CD14-positive monocyte (primary cell): ENCODE measurements at regions not wholly inside any gene's neighbourhood (a gene's known extent, or its start where the extent isn't known, plus 50 kb on each side); places are given as distances from the start of the nearest gene placed in this dataset.

ENCODE experiments used
- DNase-seq, 3 donors: peaks; one replicate each; pipeline ENCODE4 v3.0.0-alpha.2; 2011 to 2022
- H2AFZ ChIP-seq: 2 replicates; pipeline ENCODE4 v1.6.0; 2012; ENCODE audit warnings: mild to moderate bottlenecking, low read depth, low read length, inconsistent platforms; ENCODE audit not compliant: insufficient read depth, poor library complexity, severe bottlenecking
- H3K27ac ChIP-seq, 2 donors: 1 replicate in 1 of 2; 2 replicates in 1 of 2; pipeline ENCODE4 v1.5.1; 2012 to 2013; ENCODE audit warnings: low read length in 2 of 2, control low read depth in 1 of 2, inconsistent platforms in 1 of 2, low read depth in 1 of 2, mild to moderate bottlenecking in 1 of 2
- H3K27me3 ChIP-seq, 2 donors: one replicate each; pipeline versions ENCODE4 v1.6.0 to v1.6.1; 2011 to 2013; ENCODE audit warnings: low read length in 2 of 2; ENCODE audit not compliant: control insufficient read depth in 2 of 2, insufficient read depth in 2 of 2
- H3K36me3 ChIP-seq, 2 donors: replicated peaks in 1 of 2; 1 replicate in 1 of 2; 2 replicates in 1 of 2; pipeline versions ENCODE4 v1.5.1 to v1.6.1; 2012 to 2013; ENCODE audit warnings: low read length in 2 of 2, control low read depth in 1 of 2, inconsistent platforms in 1 of 2, mild to moderate bottlenecking in 1 of 2; ENCODE audit not compliant: insufficient read depth in 2 of 2, control insufficient read depth in 1 of 2
- H3K4me1 ChIP-seq, 2 donors: 1 replicate in 1 of 2; 2 replicates in 1 of 2; pipeline versions ENCODE4 v1.5.1 to v1.6.1; 2012 to 2013; ENCODE audit warnings: low read length in 2 of 2, control low read depth in 1 of 2, inconsistent platforms in 1 of 2, mild to moderate bottlenecking in 1 of 2, moderate library complexity in 1 of 2; ENCODE audit not compliant: insufficient read depth in 2 of 2, control insufficient read depth in 1 of 2
- H3K4me2 ChIP-seq: replicated peaks from 2 replicates; pipeline ENCODE3; 2012; ENCODE audit warnings: low read length, moderate library complexity, mild to moderate bottlenecking; ENCODE audit not compliant: poor library complexity, severe bottlenecking; ENCODE audit errors: extremely low read depth
- H3K4me3 ChIP-seq, 3 experiments: fragments of 200-600 bp in 1 of 3; sonication (generic) in 1 of 3; replicated peaks in 1 of 3; 1 replicate in 2 of 3; 2 replicates in 1 of 3; pipeline ENCODE4 v1.5.1; 2011 to 2013; ENCODE audit warnings: low read length in 3 of 3, mild to moderate bottlenecking in 3 of 3, control low read depth in 2 of 3, low read depth in 2 of 3, inconsistent platforms in 1 of 3, moderate library complexity in 1 of 3
- H3K79me2 ChIP-seq: 2 replicates; pipeline ENCODE4 v1.6.0; 2012; ENCODE audit warnings: mild to moderate bottlenecking, control low read depth, inconsistent platforms, low read length, moderate library complexity; ENCODE audit not compliant: insufficient read depth
- H3K9ac ChIP-seq: 2 replicates; pipeline ENCODE4 v1.6.0; 2017; ENCODE audit warnings: low read length, mild to moderate bottlenecking; ENCODE audit not compliant: insufficient read depth, poor library complexity, severe bottlenecking
- H3K9me3 ChIP-seq, 2 donors: replicated peaks in 1 of 2; 1 replicate in 1 of 2; 2 replicates in 1 of 2; pipeline versions ENCODE4 v1.5.1 to v1.6.1; 2012 to 2013; ENCODE audit warnings: low read length in 2 of 2, control low read depth in 1 of 2; ENCODE audit not compliant: control insufficient read depth in 1 of 2, insufficient read depth in 1 of 2
- H4K20me1 ChIP-seq: 2 replicates; pipeline ENCODE4 v1.6.0; 2012; ENCODE audit warnings: mild to moderate bottlenecking, low read length, control low read depth, moderate library complexity; ENCODE audit not compliant: insufficient read depth
- H3K27ac Mint-ChIP-seq, 7 donors: one replicate each; pipeline ENCODE4 v1.8.0; 2020; ENCODE audit warnings: mild to moderate bottlenecking in 7 of 7, mixed read lengths in 7 of 7, moderate library complexity in 6 of 7, inconsistent platforms in 2 of 7
- H3K27me3 Mint-ChIP-seq, 3 donors: one replicate each; pipeline ENCODE4 v1.8.0; 2021 to 2022; ENCODE audit warnings: low read depth in 3 of 3, mild to moderate bottlenecking in 3 of 3, mixed read lengths in 3 of 3, moderate library complexity in 3 of 3, inconsistent platforms in 1 of 3
- H3K36me3 Mint-ChIP-seq, 2 donors: one replicate each; pipeline ENCODE4 v1.8.0; 2020; ENCODE audit warnings: mixed read lengths in 2 of 2, inconsistent platforms in 1 of 2, mild to moderate bottlenecking in 1 of 2
- H3K4me1 Mint-ChIP-seq: one replicate; pipeline ENCODE4 v1.8.0; 2020; ENCODE audit warnings: mild to moderate bottlenecking, mixed read lengths
- H3K4me3 Mint-ChIP-seq, 2 donors: one replicate each; pipeline ENCODE4 v1.8.0; 2020; ENCODE audit warnings: mild to moderate bottlenecking in 2 of 2, mixed read lengths in 2 of 2, moderate library complexity in 1 of 2
- H3K9me3 Mint-ChIP-seq, 7 donors: one replicate each; pipeline ENCODE4 v1.8.0; 2020 to 2022; ENCODE audit warnings: mixed read lengths in 7 of 7, mild to moderate bottlenecking in 6 of 7, moderate library complexity in 6 of 7, inconsistent platforms in 2 of 7
- WGBS: methylation state at CpG from one replicate; pipeline ENCODE4 v1.1.5; 2013; ENCODE audit warnings: missing lambda C conversion rate; ENCODE audit not compliant: insufficient coverage; 5-methylcytosine and 5-hydroxymethylcytosine counted together
- intact Hi-C, 2 donors: fragments of 100-400 bp; cut with micrococcal nuclease; formaldehyde crosslinking; loops; one replicate each; pipeline versions ENCODE4 v1.15.0 to v1.15.1; 2023
- TF ChIP-seq, protein P1 (sequence below): fragments of 200-600 bp; IDR thresholded peaks from one replicate; pipeline ENCODE4 v1.8.0; 2022; ENCODE audit warnings: antibody characterized with exemption, mild to moderate bottlenecking

DNA sequence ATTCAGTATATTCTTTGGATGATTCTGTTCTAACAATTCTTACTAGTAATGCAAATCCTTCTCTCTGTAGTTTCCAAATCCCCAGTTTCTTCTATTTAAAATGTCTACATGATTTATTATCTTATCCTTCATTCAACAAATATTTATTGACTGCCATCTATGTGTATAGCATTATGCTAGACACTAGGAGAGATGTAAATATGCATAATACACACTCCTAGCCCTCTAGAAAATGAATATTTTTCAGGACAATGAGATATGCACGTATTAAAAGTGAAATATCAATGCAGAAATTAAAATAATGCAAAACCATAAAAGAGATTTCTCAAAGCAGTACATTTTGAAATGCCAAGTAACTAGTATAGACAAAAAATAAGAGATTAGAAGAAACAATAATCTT is 293.5 kb upstream of the CNR1 start:
- intact Hi-C loops = no loop called here
- H3K4me3 ChIP-seq = no peak overlapping the region

DNA sequence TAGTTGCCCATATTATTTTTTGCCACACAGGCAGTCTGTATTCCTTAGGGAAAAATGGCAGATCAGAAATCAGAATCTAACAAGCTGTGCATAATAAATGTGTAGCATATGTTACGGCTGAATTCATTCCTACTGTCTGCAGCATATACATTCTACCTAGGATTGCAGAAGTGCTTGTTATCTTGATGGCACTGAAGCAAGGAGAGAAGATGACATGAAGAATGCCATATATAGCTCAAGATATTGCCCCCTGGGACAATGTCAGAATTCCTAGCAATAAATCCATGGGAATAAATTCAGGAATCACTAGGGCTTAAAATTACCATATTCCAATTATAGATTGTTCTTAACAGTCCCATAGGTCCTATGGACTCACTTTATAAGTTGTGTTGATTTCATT is 293.0 kb upstream of the CNR1 start:
- Histone ChIP-seq H3K36me3 (no peaks in the 10 kb centered on the region), H3K79me2 (no peaks in the 10 kb centered on the region), H3K4me1 (peaks cover 0 to 7% of the 10 kb centered on the region in 2 donors), H3K9ac (no peak overlapping the region), H3K27me3 (peaks cover 0 to 4% of the 10 kb centered on the region in 2 donors), H3K27ac (no peak overlapping the region), H3K9me3 (no peaks in the 10 kb centered on the region), H3K4me2 (no peak overlapping the region), H4K20me1 (no peaks in the 10 kb centered on the region), H2AFZ (no peak overlapping the region), H3K4me3 (no peak overlapping the region)
- Mint-ChIP-seq H3K27me3 (peaks cover 2 to 6% (median 2%) of the 10 kb centered on the region in 3 donors), H3K4me3 (no peak overlapping the region), H3K36me3 (no peaks in the 10 kb centered on the region), H3K9me3 (peaks cover 0 to 4% (median 0%) of the 10 kb centered on the region in 7 donors), H3K4me1 (no peaks in the 10 kb centered on the region), H3K27ac (no peak overlapping the region)
- DNase-seq = no peak
- TF ChIP-seq, protein P1, sequence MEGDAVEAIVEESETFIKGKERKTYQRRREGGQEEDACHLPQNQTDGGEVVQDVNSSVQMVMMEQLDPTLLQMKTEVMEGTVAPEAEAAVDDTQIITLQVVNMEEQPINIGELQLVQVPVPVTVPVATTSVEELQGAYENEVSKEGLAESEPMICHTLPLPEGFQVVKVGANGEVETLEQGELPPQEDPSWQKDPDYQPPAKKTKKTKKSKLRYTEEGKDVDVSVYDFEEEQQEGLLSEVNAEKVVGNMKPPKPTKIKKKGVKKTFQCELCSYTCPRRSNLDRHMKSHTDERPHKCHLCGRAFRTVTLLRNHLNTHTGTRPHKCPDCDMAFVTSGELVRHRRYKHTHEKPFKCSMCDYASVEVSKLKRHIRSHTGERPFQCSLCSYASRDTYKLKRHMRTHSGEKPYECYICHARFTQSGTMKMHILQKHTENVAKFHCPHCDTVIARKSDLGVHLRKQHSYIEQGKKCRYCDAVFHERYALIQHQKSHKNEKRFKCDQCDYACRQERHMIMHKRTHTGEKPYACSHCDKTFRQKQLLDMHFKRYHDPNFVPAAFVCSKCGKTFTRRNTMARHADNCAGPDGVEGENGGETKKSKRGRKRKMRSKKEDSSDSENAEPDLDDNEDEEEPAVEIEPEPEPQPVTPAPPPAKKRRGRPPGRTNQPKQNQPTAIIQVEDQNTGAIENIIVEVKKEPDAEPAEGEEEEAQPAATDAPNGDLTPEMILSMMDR = no peak
- intact Hi-C loops = no loop called here
- no CpG with 5 or more reads among the region's 1 CpG for WGBS

More for the DNA sequence above, 293.5 kb upstream of the CNR1 start:
- Histone ChIP-seq H3K79me2 (no peaks in the 10 kb centered on the region), H4K20me1 (no peaks in the 10 kb centered on the region), H3K4me1 (peaks cover 0 to 7% of the 10 kb centered on the region in 2 donors), H3K27ac (no peak overlapping the region), H2AFZ (no peak overlapping the region), H3K4me2 (no peak overlapping the region), H3K27me3 (peaks cover 0 to 4% of the 10 kb centered on the region in 2 donors), H3K9ac (no peak overlapping the region), H3K9me3 (no peaks in the 10 kb centered on the region), H3K36me3 (no peaks in the 10 kb centered on the region)
- WGBS = no CpG with 5 or more reads among the region's 1 CpG
- Mint-ChIP-seq H3K36me3 (no peaks in the 10 kb centered on the region), H3K9me3 (peaks cover 0 to 4% (median 0%) of the 10 kb centered on the region in 7 donors), H3K27ac (no peak overlapping the region), H3K4me3 (no peak overlapping the region), H3K27me3 (peaks cover 2 to 6% (median 2%) of the 10 kb centered on the region in 3 donors), H3K4me1 (no peaks in the 10 kb centered on the region)
- TF ChIP-seq, protein P1 = no peak
- no peak for DNase-seq
